GM19035 (cell line): ENCODE measurements at regions not wholly inside any gene's neighbourhood (a gene's known extent, or its start where the extent isn't known, plus 50 kb on each side); places are given as distances from the start of the nearest gene placed in this dataset.

Source experiments
- ATAC-seq: cut with Tn5 transposase; IDR thresholded peaks from one replicate; pipeline ENCODE4 v1.9.1; 2021; ENCODE audit not compliant: unreplicated experiment

GRCh38 chr5:4100739-4101138, 505.1 kb downstream of the IRX1 start:
- no peak for ATAC-seq

DNA sequence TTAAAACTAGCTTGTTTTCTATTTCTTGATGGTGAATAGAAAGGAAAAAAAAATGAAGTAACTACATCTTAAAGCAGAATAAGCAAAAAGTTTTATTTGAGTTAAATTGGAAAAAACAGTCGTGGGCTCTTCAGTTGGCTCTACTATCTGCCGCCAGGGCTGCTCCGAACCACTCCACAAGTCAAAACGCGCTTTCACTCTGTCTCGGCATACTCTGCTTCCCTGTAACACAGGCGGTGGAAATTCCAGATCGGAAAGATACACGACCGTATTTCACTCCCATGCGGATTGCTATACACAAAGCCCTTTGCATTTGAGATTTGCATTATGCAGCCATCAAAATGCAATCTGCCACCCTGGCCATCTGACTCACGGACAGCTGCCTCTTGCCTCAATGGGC, 505.6 kb downstream of the IRX1 start:
- ATAC-seq: no peak

- no peak for ATAC-seq
Observed at GRCh38 chr5:4104831-4105597, 509.4 kb downstream of the IRX1 start.

DNA sequence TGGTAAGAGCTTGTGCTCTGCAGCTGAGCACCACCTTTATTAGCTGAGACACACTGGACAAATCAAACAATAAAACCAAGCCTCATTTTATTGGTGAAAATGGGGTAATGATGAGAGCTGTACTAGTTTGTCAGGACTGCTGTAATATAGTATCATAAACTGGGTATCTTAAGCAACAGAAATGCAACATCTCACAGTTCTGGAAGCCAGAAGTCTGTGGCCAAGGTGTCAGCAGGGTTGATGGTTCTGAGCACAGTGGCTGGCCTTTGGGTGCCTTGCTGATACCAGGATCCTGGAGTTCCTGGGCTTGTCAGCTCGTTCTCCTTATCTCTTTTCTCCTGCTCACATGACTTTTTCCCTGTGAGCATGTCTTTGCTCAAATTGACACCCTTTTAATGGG, 513.1 kb downstream of the IRX1 start:
- ATAC-seq: no peak

- no peak for ATAC-seq
Observed at GRCh38 chr5:4113426-4113825, 517.8 kb downstream of the IRX1 start.

DNA sequence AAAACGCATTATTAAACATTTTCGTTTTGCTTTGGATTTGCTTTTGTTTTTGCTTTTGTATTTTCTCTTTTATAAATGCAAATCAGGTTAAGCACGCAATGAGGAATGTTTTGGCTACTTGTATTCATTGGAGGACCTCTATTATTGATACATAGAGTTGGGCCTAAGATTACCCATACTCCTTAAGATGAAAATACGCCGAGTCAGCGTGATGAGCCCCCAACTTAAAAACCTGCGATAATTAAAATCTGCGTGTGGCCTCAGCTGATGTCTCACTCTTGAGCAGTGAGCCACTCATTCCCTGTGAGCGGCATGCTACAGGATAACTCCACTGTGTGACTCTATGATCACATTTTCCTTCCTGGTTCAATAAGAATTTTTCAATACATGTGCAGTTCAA, 518.3 kb downstream of the IRX1 start:
- no peak for ATAC-seq

- ATAC-seq: no peak
Observed at GRCh38 chr5:4114452-4114851, 518.8 kb downstream of the IRX1 start.

GRCh38 chr5:4116834-4117233, 521.2 kb downstream of the IRX1 start:
- no peak for ATAC-seq

- no peak for ATAC-seq
Observed at GRCh38 chr5:4124221-4124970, 528.8 kb downstream of the IRX1 start.

DNA sequence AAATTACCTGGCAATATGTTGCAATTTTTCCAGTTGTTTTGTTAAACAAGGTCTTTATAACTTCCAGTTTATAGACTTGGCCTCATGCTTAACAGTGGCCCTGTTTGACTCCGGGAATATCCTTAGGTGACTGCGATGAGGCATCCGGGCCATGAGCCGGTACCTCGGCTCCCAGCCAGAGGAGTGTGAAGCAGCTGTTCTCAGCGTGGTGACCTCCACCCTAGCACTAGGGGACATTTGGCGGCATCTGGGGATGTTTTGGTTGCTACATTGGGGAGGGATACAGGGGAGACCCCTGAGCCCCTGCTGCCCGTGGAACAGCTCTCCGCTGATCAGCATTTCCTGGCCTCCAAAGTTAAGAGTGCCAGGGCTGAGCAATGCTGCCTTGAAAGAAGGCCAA, 533.4 kb downstream of the IRX1 start:
- no peak for ATAC-seq

DNA sequence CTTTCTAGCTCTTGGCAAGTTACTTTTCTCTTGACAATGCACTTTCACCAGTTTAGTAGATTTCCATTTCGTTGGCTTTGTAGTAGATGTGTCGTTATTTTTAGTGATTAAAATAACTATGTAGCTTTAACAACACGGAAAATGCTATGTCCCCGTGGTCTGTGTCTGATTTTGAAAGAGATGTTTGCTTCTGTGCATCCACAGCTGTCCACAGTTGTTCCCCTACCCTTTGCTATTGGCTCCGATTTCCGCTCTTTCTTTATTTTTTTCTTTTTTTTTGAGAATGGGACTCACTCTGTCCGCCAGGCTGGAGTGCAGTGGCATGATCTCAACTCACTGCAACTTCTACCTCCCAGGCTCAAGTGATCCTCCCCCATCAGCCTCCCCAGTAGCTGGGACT, 533.9 kb downstream of the IRX1 start:
- no peak for ATAC-seq

DNA sequence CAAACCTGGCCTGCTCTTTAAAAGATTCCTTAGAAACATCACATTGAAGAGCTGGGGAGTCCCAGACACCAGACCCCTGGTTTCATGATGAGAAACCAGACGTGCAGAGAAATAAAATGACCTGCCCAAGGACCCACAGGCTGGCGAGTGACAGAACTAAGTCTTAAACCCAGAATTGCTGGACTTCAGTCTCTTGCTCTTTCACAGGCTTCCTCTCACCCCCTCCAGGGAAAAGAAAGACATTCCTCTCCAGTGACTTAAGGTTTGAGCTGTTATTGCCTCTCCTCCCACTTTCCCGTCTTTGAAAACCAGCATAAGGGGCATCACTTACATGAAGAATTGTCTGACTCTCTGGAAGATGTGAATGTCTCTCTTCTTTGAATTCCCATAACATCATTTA, 535.2 kb downstream of the IRX1 start:
- ATAC-seq: no peak

DNA sequence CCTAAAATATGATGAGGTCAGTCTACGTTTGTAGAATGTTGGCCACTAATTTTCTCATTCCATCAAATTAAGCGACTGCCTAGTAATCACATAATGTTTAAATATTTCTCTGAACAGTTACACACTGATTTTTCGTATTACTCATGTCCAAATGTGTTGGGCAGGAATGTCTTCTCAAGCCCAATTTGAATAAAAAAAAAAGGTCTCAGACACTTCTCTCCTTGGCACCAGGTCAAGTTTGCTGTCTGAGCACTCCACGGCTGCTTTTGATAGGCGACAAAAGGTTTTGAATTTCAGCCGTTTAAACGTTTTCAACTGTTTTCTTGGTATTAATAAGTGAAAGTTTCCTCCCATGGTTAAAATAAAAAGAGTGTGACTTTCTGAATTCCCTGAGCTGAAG, 542.1 kb downstream of the IRX1 start:
- no peak for ATAC-seq

DNA sequence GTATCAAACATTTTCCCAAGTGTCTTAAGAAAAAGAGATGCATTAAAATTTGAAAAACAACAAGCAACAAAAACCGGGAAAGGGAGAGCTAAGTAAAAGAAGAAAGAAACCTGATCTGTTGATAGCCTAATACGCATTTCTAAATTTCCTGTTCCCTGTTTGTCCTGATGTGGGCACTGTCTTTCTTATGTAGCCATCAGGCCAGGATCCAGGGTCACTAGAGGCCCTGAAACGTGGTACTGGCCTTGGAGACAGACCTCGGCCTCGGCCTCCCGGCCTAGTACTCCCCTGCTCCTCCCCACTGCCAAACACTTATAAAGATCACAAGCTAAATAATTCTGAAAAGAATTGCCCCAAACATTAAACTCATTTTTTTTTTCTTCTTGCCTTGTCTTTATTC, 547.2 kb downstream of the IRX1 start:
- no peak for ATAC-seq

DNA sequence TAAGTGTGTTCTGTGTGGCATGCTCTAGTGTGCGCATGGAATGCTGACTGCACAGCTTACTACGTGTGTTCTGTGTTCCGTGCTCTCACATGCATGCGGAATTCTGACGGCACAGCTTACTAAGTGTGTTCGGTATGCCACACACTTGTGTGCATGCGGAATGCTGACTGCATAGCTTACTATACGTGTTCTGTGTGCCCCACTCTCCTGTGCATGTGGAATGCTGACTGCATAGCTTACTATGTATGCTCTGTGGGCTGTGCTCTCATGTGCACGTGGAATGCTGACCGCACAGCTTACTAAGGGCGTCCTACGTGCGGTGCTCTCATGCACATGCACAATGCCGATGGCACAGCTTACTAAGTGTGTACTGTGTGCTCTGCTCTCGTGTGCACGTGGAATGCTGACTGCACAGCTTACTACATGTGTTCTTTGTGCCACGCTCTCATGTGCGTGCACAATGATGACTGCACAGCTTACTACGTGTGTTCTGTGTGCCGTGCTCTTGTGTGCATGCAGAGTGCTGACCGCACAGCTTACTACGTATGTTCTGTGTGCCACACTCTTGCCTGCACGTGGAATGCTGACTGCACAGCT, 548.9 kb downstream of the IRX1 start:
- no peak for ATAC-seq

DNA sequence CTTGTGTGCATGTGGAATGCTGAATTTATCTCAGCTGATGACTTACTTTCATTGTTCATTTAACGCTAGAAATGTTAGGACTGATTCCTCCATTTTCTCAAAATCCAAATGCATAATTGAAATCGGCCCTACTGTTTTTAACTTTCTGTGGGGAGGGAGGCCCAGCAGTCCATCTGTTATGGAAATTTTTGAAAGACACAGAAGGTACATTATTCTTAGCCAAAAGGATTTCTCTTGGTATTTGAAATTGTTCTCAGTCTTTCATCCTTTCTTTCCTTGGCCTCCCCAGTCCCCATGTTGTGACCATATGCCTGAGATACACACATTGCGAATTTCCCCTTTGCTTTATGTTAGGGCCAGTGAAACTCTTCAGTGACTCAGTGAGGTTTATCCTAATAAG, 549.9 kb downstream of the IRX1 start:
- ATAC-seq: no peak

DNA sequence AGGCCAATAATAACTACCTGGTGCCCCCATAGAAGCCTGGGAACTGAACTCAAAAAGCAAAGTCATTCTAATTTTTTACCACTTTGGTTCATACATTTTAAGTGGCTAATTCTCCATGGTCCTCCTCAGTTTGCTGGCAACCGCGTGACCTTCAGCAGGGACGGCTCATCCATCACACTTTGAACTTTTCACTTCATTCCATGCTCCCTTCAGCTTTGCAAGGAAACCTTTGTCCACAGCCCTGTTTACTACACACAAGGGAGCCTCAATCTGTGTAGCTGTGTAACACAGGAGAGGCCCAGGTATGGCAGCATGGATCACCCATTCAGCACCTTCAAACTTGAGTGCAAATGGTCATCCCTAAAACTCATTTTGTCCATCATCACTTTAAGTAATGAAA, 552.4 kb downstream of the IRX1 start:
- ATAC-seq: no peak

GRCh38 chr5:4150067-4150466, 554.4 kb downstream of the IRX1 start:
- no peak for ATAC-seq

- no peak for ATAC-seq
Observed at GRCh38 chr5:4156153-4156552, 560.5 kb downstream of the IRX1 start.

DNA sequence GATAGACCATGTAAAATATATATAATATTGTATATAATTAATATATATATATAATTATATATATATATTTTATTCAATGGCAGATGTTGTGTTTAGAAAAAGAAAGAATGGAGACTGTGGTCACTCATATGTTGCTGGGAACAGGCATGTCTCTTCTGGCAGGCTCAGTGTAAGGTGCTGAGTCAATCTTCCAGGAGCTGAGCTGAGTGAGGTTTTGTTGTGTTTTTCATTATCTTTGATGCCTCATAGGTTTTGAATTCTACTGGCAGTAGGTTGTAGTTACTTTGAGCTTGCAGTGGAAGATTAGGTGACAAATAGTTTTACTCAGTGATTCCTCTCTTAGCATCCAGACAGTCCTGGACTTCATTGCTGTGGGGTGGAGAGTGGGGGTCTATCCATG, 561.3 kb downstream of the IRX1 start:
- ATAC-seq: no peak

DNA sequence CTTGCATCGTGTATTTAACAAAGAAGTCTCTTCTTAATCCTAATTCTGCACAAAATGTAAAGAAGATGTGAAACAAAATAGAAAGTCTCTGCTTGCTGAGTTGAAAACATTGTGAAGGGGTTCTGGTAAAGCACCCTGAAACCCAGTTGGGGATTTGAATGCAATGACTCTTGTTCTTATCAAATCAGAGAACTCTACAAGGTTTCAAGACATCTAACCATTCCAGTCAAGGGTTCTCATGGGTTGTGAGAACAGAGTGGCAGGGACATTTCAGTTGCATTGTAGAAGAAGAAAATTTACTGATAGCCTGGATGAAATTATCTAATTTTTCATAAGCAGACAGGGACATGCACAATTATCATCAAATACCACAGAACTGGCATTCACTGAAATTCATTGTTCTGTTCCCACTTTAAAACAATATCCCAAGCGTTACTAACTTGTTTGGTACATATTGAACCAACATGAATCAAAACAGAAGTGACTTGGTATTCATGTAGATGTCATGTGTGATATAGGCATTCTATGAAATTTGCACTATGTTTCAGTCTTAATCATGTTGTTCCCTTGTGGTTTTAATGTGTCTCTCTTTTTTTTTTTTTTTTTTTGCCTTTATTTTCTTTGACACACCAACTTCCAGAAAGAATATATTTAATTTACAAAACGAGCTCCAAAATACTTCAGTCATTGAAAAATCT, 563.3 kb downstream of the IRX1 start:
- ATAC-seq: no peak

GRCh38 chr5:4159681-4160080, 564.0 kb downstream of the IRX1 start:
- ATAC-seq: no peak
